ENCODE measurements at regions not wholly inside any gene's neighbourhood (a gene's known extent, or its start where the extent isn't known, plus 50 kb on each side); places are given as distances from the start of the nearest gene placed in this dataset.

DNA sequence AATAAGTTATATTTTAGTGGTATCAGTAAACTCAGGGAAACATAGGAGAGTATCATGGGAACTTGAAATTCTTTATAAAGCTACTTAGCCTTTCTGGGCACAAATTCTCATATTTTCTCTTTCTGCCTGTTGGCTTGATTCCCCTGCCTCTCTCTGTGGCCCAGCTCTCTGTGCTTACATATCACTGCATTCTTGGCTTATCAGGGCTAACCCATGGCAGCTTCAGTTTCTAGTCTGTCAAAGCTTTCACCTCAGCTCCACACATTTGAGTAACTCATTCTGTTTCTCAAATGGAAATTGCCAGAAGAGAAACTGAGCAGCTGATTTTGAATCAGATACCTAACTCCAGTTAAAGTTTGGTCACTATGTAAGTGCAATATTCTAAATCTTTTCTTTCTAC is 713.1 kb downstream of the DNAJB9 start:
- DNase-seq (ENCODE audit: low read depth, low spot score): no peak

DNA sequence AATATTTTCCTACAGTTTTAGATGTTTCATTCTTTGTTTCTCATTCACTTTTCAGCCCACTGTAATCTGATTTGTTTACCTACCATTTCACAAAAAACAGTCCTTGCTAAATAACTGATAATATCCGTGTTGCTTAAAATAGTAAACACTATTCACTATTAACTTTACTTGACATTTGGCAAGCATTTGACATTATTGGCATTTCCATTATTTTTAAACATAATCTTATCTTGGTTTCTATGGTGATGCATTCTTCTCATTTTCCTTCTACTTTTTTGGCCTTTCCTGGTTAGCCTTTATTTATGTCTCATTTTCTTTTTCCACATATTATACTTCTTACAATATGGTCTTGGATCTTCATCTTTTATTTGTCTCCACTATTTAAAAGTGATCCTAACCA is 715.3 kb downstream of the DNAJB9 start:
- DNase-seq (ENCODE audit: low read depth, low spot score): no peak

DNA sequence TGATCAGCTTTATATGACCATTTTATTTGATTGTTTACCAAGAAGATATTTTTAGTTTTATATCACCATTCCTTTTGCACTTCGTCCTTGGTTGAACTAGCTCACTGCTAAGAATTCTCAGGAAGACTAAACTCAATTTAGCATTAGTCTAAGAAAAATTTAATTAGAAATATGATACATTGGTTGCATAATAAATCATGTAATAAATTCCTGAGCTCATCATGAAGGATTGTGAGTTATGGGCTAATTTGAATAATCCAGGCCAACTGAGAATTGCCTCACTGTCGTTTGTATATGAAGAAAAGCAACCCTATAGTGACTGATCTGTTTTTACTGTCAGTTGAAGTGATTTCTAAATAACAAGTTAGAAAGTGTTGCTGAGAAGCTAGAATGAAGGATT is 725.5 kb downstream of the DNAJB9 start:
- no peak for DNase-seq (ENCODE audit: low read depth, low spot score)

DNA sequence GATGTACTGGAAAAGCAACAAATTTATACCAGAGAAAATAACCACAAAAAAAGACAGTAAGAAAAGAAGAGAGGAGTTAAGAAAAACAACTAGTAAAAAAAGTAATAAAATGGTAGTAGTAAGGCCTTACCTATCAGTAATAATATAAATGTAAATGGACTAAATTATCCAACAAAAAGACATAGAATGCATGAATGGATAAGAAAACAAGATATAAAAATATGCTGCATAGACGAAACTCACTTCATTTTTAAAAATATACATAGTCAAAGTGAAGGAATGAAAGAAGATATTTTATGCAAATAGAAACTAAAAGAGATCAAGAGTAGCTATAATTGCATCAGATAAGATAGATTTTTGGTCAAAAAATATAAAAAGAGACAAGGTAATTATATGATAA is 739.1 kb downstream of the DNAJB9 start:
- DNase-seq (ENCODE audit: low read depth, low spot score): no peak

DNA sequence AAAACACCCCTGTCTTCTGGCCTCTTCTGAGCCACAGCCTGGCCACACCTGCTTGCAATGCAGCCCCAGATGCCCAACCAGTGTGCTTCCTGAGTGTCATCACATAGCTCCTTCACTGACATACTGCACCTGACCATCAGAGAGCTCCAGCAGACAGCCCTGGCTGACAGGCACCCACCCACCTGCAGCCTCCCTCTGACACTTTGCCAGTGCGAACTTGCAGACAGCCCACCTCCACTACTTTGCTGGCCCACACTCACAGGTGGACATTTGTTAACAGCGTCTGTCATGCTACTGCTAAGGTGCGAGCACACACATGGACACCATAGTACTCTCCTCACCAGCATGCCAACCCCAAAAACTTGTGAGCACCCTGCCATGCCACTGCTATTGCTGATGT is 740.1 kb downstream of the DNAJB9 start:
- no peak for DNase-seq (ENCODE audit: low read depth, low spot score)

DNA sequence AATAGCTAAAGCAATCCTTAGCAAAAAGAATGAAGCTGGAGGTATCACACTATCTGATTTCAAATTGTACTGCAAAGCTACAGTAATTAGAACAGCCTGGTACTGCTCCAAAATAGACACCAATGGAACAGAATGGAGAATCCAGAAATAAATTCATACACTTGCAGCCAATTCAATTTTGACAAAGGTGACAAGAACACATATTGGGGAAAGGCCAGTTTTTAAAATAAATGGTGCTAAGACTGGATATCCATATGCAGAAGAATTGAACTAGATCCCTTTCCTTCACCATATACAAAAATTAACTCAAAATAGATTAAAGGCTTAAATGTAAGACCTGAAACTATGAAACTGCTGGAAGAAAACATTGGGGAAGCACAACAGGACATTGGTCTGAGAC is 748.5 kb downstream of the DNAJB9 start:
- no peak for DNase-seq (ENCODE audit: low read depth, low spot score)

DNA sequence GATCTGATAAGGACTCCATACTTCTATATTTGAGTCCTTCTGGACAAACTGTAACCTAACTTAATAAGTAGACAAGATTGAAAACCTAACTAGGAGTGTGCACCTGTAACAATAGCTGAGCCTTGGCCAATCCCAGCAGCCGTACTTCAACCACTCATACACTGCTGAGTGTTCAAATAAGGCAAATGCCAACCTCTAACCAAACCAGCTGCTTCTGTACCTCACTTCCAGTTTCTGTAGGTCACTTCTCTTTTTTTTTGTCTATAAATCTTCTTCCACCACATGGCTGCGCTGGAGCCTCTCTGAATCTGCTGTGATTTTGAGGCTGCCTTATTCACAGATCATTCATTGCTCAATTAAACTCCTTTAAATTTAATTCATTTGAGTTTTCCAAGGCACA is 753.2 kb downstream of the DNAJB9 start:
- DNase-seq (ENCODE audit: low read depth, low spot score): no peak

DNA sequence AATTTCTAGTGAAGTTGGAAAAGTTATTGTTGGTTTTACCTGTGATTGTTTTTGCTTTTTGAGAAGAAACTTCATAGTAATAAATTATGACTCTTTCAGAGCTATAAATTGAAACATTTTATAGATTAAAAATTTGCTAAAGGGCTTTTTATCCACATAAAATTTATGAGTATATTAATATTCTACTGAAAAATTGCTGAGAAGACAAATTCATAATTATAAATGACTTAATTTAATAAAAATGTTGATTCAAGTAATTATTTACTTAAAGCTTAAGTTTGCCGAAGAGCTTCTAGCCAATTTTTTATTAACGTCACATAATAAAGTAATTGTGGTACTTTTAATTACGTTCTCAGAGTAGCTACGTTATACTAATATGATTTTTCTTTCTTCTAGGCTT is 761.7 kb downstream of the DNAJB9 start:
- DNase-seq (ENCODE audit: low read depth, low spot score): no peak

DNA sequence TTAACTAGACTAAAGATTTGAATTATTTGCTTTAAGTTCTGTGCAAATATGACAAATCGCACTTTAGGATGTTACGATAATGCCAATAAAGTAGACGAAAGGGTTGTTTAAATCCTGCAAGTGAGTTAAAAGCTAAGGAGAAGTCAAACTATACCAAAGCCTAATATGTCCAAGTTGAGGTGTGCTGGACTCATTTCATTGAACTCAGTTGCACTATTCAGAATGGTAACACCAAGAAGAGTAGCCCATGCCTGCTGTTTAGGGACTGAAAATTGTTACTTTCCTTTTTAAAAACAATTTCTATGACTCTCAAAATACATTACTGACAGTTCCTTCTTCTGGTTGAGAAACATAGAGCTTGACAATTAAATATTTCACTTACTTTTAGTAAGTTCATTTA is 766.3 kb downstream of the DNAJB9 start:
- DNase-seq (ENCODE audit: low read depth, low spot score): no peak

DNA sequence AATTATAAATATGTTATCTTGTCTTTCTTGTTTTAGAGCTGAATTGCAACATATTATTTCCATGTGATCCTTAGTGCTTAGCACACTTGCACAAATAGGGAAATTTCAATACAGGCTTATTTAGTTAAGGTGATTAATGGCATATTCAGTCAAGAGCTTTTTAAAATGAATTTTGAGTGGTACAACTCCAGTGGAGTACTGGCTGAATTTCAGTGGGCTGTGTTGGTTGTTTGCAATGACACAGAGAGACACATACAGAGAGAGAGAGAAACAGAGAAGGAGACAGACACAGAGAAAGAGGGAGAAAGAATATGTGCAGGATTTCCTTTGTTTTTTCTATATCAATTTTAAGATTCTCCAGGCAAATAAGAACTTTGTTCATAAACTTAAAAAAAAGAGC is 766.9 kb downstream of the DNAJB9 start:
- DNase-seq (ENCODE audit: low read depth, low spot score): no peak

DNA sequence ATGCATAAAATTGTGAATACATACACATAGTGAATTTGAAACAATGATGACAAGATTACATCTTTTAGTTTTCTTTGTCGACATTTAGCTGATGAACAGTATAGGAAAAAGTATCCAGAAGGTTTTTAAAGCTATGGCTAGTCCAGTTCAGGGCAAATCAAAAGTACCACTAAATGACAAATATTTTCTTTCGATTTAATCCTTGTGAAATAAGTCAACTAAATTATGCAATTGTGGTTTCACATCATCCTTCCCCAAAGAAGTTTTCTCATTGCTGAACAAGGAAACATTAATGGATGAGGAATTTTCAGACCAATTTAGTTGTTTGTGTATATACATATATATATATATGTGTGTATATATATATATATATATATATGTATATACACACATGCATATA is 774.0 kb downstream of the DNAJB9 start:
- no peak for DNase-seq (ENCODE audit: low read depth, low spot score)

DNA sequence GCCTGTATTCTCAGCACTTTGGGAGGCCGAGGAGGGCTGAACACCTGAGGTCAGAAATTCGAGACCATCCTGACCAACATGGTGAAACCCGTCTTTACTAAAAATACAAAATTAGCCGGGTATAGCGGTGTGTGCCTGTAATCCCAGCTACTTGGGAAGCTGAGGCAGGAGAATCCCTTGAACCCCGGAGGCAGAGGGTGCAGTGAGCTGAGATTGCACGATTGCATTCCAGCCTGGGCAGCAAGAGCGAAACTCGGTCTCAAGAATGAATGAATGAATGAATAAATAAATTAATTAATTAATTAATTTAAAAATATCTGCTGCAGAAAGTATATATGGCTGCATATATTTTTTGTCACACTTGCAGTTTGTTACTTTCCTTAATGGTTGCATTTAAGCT is 781.8 kb downstream of the DNAJB9 start:
- no peak for DNase-seq (ENCODE audit: low read depth, low spot score)

DNA sequence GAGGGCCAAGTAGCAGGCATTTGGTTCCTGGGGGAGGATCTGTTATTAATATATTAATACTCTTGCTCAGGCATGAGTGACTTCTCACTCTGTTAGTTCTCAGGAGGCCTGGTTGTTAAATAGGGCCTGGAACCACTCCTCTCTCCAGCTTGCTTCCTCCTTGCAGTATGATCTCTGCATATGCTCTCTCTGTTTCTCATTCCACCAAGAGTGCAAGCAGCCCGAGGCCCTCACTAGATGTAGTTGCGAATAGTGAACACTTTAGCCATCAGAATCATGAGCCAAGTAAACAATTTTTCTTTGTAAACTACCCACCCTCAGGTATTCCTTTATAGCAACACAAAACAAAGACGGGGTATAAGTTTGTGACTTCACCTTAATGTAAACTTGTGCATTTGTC is 784.3 kb downstream of the DNAJB9 start:
- DNase-seq (ENCODE audit: low read depth, low spot score): no peak

DNA sequence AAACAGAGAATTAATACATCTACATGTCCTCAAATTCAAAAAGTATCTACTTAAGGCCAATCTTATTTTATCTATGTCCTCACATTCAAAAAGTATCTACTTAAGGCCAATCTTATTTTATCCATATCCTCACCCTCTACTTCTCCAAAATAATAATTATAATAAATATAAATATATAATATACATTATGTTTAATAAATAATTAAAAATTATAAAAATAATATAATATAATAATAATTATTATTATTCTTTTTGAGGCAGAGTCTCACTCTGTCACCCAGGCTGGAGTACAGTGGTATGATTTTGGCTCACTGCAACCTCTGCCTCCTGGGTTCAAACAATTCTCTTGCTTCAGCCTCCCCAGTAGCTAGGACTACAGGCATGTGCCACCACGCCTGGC is 784.9 kb downstream of the DNAJB9 start:
- no peak for DNase-seq (ENCODE audit: low read depth, low spot score)

DNA sequence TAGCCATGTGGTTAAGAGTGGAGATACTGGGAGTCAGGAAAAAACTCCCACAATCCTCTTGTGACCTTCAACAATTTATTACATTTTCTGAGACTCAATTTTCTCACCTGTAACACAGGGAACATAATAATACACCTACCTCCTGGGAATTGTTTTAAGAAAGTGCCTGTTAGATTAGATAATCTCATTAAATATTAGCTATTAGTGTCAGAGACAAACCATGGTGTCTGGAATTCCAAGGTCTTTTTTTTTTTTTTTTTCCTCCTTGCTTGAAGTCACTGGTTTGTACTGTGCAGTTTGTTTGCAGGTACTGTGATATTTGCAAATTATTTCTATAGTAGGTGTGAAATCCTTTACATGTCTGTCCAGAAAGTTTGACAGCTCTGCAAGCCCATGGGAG is 806.1 kb downstream of the DNAJB9 start:
- DNase-seq (ENCODE audit: low read depth, low spot score): no peak

DNA sequence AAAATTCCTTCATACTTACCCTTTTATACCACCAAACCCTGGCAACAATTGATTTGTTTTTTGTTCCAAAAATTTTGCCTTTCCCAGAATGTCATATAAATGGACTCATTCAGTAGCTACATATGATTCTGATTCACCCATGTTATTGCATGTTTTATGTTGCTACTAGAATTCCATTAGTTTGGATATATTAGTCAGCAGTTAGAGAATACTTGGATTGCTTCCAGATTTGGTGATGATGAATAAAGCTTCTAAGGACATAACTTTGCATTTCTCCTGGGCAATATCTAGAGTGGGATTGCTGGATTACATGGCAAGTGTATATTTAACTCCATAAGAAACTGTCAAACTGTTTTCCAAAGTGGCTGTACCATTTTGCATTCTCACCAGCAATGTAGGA is 806.9 kb downstream of the DNAJB9 start:
- DNase-seq (ENCODE audit: low read depth, low spot score): no peak

DNA sequence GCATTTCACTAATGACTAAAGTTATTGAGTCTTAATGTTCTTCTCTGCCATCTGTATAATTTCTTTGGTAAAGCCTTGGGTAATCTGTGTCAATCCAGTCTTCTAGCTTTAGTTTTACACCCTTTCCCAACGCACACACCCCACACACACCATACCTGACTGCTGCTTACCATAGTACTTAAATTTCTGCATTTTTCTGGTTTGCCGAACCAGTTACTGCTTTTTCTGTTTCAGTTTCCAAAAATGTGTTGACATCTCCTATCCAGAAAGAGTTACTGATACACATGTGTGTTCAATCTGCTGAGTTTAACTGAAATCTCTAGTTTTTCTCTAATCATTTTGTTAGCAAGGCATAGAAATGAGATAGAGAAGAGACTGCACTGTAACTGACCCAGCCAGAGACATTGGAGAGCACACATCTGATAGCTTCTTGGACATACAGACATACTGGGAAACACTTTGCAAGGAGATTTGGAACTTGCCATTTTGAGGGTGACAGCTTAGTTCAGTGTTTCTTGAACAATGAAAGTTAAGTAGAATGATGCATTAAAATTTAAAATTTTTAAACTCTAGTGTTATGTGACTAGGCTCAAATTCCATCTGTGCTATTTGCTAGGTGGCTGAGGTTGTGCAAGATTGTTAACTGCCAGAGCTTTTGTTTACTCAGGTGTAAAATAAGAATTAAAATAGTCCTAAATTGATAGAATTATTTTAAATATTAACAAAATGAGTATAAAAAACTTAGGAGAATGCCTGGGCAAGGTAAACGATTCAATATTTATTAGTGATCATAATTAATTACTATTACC is 807.6 kb downstream of the DNAJB9 start:
- DNase-seq (ENCODE audit: low read depth, low spot score): no peak

DNA sequence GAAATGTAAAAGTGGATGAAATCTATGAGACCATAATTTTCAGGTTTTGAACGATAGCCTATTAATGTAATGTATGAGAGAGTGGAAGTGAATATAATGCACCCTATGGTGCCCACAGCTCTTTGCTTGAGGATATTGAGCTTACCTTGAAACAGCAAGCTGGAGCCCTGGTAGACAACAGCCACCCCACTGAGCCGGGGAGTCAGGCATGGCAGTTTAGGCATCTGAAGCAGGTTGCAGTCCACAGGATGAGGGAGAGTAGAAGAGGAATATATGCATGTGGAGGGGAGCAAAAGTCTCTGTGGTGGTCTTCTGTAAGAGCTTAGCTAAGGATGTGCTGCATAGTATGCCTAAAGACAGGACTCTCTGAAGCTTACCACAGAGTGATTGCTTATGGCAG is 817.3 kb downstream of the DNAJB9 start:
- no peak for DNase-seq (ENCODE audit: low read depth, low spot score)

DNA sequence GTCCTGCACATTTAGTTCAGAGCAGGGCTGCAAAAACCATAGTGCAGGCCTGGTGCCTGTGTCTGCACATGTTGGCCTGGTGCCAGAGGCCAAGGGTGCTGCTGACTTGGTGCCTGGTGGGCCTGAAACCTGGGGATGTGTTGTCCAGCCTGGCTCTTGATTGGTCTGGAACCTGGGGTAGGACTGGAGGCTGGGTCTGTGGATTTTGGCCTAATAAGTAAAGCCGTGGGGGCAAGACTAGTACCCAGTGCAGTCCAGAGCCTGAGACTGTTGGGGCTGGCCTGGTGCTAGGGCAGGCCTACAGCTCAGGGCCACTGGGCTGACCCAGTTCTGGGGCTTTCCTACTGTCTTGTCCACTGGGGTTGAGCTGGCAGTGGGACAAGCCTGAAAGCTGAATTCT is 817.9 kb downstream of the DNAJB9 start:
- no peak for DNase-seq (ENCODE audit: low read depth, low spot score)

DNA sequence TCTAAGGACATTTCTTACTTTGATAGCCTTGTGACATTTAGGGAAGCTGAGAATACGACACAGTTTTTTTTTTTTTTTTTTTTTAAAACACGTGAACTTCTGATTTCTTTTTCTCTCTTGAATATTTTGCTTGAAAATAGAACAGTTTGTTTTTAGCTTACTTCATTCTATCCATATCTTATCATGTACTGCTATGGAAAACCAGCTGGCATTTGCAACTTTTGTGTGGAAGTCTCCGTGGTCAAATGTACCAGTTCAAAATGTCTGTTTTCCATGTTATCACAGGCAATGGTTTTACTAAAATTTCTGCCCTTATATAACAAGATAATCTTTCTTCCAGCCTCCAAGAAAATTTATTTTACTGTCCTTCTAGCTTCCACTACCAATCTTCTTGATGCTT is 821.6 kb downstream of the DNAJB9 start:
- DNase-seq (ENCODE audit: low read depth, low spot score): no peak

DNA sequence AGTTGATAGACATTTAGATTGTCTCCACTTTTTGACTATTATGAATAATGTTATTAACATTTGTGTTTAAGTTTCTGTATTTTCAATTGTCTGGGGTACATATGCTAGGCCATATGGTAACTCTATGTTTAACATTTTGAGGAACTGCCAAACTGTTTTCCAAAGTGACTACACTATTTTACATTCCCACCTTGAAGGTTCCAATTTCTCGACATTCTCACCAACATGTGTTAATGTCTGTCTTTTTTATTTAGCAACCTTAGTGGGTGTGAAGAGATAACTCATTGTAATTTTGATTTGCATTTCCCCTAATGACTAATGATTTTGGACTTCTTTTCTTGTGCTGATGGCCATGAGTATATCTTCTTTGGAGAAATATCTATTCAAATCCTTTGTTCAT is 832.4 kb downstream of the DNAJB9 start:
- DNase-seq (ENCODE audit: low read depth, low spot score): no peak

DNA sequence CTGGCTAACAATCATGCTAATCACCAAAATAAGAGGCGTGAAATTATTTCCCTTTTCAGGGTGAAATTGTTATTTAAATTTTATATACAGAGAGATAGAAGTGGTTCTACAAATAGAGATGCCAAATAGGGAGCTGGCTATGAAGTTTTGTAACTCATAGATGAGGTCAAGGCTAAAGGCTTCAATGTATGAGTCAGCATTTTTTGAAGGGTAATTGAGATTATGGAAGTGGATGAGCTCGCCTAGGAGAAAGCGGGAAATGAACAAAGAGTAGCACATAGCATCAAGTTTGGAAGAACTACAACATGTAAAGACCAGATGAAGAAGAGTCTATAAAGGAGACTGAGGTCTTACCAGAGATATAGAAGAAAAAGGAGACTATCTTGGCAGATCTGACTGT is 838.1 kb downstream of the DNAJB9 start:
- no peak for DNase-seq (ENCODE audit: low read depth, low spot score)

DNA sequence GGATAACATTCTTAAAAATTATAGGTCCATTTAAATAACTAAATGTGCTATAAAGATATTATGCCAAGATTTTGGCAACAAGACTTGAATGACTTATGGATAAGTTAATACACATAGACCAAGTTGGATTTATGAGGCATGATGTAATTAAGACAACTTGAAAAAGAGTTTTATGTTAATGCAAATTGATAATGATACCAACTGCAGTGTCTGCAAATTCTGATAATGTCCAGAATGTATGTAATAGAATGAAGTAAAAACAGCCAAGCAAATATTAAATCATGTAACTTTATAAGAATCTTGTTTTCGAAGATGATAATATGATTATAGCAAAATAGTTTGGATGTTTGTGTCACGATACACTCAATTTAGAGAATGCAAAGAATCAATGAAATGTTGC is 868.3 kb downstream of the DNAJB9 start:
- DNase-seq (ENCODE audit: low read depth, low spot score): no peak

DNA sequence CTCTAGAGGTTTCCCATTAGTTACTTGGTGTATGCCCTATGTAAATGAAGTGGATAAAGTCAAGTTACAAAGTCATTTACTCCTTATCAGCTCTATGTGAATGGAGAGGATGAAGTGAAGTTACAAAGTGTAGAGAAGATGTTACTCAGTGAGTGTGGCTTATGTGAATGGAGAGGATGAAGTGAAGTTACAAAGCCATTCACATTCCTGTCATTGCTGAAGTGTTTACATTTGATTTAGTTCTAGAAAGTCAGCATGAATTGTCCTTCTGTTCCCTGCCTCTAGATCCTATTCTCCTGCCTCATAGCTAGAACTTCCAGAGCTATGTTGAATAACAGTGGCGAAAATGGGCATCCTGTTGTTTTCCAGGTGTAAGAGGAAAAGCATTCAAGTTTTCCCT is 880.1 kb downstream of the DNAJB9 start:
- no peak for DNase-seq (ENCODE audit: low read depth, low spot score)

All from brain pericyte (primary cell).